HG03571 (cell line): ENCODE measurements at regions not wholly inside any gene's neighbourhood (a gene's known extent, or its start where the extent isn't known, plus 50 kb on each side); places are given as distances from the start of the nearest gene placed in this dataset.
A peak's percentile ranks its signal among the peaks of the same experiment; 100 is the strongest.
"Not testable (repeated sequence)": the region's sequence is repeated elsewhere in the genome, so short reads cannot be mapped to it uniquely, and the experiment has no call there.

Experiments used
- ATAC-seq: cut with Tn5 transposase; IDR thresholded peaks from one replicate; pipeline ENCODE4 v1.9.1; 2021; ENCODE audit not compliant: unreplicated experiment

DNA sequence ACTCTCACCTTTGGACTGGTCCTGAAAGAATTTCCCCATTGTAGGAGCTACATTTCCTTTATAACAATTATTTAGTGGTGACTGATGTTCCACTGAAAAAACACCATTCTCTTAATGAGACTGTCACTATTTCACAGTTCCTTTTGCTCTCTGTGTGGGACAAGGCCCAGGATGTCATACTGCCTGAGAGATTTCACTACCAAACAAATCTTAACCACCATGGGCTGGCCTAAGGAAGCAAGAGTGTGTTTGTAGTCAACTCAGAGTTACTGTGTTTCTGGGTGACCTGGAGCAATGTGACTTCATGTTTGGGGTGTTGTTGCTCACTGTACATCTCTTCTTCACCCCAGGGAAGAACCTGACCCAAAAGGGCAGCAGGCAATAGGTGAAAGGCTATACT is 50.1 kb upstream of the ZNF608 start:
- ATAC-seq: no peak

DNA sequence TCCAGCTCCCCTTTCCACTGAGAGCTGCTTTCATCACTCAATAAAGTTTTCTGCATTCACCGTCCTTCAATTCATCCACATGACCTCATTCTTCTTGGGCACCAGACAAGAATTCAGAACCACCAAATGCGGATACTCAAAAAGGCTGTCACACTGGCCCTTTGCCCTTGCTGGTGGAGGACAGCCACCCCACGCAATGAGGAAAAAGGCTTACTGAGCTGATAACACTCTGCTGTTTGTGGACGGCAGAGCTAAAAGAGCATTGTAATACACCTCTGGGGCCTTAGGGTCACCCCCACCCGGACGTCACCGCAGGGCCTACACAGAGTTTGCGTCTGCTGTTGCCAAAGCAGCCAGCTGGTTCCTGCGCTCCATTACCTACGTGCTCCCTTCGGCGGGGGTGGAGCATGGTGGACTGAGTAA is 51.2 kb upstream of the ZNF608 start:
- no peak for ATAC-seq

DNA sequence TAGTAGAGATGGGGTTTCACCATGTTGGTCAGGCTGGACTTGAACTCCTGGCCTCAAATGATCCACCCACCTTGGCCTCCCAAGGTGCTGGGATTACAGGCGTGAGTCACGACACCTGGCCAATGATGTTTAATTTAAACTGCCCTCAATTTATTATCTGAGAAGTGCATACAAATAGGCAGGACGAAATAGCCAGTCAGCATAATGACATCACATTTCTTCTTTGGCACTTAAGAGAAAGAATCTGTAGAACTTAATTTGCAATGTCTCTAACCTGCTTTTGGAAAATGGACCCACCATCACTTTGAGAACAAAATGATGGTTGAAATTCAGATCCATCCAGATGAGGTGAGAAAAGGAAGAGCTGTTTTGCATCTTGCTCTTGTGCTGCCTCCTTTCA is 52.5 kb upstream of the ZNF608 start:
- no peak for ATAC-seq

DNA sequence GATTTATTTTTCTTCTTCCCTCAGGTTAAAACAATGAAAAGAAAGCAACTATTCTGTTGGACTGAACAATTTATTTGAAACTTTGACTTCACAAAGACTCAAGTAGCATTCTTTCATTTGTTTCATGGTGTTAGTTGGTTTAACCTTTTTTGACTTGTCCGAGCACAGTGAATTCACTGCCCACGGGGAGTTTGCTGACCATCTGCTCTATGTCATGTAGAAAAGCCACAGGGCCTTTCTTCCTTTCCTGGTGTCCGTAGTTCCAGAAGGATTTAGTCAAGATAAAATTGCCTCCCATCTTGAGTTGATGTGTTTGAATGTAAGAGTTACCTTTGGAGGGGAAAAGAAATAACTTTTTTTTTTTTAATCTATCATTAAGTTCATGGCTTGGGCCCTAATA is 55.1 kb upstream of the ZNF608 start:
- no peak for ATAC-seq

DNA sequence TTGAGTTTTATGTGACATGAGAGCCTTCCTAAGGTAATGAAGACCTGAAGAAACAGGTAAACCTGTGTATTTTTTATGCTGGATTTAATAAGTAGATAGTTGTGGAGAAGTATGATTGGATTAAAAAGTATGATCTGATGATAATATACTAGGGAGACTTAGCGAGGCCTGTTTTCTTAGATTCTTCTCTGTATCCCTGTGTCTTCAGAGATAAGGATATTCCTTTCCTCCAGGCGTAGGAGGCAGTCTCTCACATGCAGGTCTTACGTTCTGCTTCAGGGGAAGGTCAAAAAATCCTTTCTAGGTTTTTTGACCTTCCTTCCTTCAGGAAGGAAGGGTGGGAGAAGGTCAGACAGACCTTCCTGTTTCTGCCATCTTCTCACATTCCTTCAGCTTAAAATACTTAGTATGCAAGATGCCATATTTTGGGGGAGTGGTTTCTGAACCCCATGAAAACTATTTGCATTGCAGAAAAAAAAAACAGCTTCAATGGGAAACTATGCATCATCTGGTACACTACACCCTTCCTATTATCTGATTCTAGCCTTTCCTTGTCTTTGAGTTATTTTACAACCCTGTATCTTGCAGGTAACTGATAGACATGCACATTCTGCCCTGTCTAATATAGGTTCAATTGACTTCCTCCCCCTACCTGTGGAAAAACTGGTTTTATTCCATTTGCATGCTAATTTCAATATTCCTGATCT is 57.3 kb upstream of the ZNF608 start:
- ATAC-seq: no peak

DNA sequence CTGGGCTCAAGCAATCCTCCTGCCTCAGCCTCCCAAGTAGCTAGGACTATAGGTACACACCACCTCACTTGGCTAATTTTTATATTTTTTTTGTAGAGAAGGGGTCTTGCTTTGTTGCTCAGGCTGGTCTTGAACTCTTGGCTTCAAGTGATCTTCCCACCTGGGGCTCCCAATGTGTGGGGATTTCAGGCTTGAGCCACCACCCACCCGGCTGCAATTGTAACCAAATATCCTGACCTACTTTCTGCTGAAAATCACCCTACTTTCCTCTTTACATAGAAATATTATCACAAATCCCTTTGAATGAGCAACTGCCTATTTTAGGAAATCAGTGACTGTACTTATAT is 59.6 kb upstream of the ZNF608 start:
- ATAC-seq: no peak

DNA sequence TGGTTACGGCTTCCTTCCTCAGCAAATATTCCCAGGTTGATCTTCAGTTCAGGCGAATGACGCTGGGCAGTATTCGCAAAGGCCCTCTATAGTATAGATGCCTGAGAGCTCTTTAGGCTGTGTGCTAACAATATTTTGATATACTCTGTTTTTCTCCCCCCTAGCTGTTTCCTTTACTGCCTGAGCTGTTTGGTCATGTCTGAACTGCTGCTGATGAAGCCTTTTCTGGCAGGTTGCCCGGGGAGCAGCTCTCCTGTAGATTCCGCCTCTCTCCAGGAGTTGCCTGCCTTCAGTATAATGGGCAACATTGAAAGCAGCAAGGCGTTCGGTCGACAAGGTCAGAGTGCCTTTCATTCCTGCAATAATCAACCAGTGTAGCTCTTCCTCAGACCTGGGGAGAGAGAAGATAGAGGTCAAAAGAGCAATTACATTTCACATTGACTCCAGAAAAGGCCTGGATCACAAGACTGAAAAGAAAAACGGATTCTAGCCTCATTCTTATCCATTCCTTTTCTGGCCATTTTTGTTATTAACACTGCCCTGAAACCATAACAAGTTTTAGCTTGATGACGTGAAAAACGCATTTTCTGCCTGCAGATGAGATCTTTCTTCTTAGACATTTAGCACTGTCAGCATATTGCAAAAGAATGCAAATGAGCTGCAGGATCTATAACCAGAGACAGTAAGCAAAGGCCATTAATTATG is 60.1 kb upstream of the ZNF608 start:
- ATAC-seq: no peak

DNA sequence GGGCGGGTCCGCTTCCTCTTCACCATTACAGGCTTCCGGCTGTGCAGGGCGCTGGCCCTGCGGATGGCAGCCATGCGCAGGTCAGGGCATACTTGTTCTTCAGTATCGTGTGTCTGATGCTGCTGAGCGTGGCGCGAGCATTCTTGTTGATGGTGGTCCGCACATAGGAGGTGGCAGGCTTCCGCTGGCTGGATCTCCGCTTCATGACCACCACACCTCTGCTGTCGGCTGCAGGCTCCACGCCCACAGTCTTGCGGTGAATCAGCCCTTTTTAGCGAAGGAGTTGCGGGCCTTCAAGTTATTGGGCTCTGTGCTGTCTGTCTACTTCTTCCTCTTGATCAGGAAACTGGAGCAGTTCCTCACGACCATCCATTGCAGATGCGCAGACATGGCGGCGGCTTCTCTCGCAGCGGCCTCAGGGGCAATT is 62.4 kb upstream of the ZNF608 start:
- ATAC-seq: no peak

DNA sequence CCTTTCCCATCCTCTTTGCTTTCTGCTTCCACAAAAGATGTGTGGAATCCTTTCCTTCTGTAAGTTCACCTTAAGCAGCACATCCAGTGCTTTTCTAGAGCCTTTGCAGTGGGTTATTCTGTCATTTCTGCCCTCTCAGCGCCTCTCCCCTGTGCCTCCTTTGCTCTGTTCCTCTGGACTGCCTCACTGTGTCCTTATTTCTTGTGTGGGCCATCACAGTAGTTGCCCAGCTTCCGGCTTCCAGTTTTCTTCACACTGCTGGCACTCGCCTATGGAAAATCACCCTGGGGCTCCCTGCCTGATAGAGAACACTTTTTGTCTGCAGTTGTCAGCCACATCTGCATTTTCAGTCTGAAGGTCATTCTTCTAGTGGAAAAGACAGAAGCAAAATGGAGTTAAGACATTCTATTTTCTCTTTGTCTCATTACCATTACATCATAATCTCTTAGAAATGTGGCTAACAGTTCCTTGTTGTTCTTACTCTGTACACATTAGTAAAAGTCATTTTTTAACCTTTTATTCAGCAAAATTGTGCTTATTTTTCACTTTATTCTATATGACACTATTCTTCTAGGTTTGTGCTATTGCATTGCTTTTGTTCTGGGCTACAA is 64.1 kb upstream of the ZNF608 start:
- no peak for ATAC-seq

DNA sequence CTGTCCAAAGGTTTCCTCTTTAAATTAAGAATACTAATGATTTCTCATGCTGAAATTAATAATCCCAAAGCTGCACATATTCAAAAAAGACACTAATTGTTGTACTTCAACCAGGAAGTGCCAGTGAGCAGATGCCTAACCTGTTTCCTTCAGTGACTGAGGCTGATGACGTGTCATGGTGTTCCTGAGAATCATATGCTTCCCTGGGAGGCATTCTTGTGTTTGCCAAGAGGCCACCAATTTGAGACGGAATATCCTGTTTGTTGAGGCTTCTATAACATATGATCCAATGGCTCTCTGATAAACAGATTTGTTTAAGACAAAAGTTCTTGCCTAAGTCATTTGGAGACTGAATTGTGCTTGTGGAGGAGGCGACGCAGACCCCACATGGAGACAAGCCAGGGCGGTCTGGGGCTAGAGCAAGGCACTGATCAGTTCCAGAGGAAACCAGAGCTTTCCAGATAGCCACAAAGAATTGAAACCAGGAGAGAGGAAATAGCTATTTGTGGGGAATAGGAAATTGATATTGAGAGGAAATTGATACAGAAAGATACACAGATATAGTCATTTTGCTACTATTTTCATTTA is 66.4 kb upstream of the ZNF608 start:
- ATAC-seq: no peak

DNA sequence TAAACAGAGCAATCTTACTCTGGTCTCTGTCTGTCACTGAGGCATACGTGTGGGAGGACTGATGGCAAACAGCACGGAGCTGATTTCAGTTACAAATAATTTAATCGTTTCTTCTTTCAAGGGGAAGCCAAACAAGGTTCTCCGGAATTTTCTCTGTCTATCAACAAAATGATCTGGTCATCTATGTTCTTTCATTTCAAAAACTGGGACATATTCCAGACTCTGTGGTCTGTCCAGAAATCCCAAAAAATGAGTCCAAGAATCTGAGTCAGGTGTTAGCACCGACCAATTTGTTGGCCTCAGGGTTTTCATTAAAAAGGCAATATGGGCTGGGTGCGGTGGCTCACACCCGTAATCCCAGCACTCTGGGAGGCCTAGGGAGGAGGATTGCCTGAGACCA is 69.9 kb upstream of the ZNF608 start:
- ATAC-seq: no peak

DNA sequence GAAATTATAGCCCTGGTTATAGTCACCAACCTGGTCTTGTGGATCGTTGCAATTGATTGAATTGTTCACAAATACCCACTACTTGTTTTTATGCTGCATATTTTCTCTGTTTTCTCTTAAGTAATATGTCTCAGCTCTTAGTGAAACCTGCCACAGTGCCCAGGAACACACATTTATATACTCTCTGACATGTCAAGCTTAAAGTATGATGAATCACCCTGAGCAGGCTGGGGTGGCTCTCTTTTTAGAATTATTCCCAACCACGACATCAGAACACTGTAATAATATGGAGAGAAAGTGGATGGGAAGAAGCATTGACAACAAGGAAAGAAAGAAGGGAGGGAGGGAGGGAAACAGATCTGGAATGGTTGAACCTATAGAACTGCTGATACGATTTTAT is 72.8 kb upstream of the ZNF608 start:
- ATAC-seq: no peak

DNA sequence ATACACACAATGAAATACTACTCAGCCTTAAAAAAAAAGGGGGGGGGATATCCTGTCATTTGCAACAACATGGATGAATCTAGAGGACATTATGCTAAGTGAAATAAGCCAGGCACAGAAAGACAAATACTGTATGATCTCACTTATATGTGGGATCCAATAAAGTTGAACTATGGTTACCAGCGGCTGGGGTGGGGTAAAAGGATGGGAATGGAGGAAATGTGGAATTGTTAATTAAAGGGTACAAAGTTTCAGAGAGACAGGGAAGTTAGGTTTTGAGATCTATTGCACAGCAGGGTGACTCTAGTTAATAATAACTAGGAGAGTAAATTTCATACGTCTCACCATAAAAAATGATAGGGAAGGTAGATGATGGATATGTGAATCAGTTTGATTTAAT is 76.2 kb upstream of the ZNF608 start:
- no peak for ATAC-seq

DNA sequence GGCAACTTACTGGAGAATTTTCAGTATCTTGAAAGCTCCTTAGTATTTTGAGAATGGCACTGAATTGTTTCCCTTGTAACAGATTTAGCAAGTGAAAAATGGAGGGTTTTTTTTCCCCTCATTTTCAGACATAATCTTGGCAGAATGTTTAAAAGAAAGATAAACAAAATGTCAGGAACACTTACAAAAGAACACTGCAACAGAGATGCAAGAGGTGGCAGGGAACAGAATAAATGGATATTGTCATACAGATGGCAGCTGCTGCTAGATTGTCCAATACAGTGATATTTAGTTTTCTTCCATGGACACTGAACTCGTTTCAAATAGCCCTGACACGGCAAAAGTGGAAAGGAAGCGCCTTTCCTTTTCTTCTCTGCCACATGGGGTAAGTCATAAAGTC is 76.9 kb upstream of the ZNF608 start:
- no peak for ATAC-seq

DNA sequence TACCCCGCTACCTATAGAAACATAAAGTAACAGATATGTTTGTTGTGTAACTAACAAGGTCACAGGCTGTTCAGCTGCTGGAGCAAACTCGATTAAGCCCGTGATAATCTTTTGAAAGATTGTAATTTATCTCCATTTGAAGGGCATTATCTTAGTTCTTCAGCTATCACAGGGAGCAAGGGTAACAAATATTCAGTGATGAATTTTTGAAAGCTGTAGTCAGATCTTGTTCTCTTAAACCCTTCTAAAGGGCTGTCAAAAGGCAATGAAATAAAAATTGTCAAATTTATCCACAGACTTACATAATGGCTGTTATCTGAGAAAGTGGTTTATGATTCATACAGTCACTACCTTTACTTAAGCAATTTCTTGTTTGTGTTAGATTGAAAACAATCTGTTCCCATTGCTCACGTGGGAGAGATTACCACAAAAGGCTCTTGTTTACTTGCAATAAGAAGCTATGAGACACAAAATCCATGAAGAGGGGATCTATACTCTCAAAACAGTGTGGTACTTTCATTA is 78.3 kb upstream of the ZNF608 start:
- no peak for ATAC-seq

DNA sequence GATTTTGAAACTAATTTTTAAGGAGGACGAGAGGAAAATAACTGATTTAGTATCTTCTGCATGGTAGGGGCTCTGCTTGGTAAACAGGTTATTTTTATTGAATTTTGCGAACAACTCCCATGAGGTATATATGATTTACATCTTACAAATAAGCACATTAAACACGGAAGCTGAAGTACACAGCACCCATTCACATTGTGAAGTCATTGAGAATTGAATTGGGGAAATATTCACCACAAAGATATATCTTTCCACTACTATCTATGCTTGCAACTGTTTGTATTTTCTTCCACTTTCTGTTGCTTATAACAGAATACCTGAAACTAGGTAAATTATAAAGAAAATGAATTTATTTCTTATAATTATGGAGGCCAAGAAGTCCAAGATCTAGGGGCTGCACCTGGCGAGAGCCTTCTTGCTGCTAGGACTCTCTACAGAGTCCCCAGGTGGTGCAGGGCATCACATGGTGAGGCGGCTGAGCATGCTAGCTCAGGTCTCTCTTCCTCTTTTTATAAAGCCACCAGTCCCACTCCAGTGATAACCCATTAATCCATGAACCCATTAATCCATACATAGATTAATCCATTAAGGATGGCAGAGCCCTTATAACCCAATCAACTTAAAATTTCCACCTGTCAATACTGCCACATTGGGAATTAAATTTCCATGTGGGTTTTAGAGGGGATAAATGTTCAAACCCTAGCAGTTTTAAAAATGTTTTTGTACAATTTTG is 79.0 kb upstream of the ZNF608 start:
- peak; percentile 83 for ATAC-seq

DNA sequence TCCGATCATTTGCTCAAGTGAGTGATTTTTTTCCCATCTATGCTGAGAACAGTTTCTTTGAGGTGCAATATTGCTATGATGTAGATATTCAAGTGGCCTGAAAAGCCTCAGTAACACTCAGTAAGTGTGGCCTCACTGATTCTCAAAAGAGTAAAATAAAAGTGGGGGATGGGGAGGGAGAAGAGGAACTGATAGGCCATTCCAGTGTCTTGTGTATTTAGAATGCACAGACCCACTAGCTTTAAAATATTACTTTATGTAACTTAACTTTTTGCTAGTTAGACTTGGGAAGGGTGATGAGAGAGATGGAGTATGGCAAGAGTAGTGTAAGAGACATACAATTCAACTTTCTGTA is 79.5 kb upstream of the ZNF608 start:
- ATAC-seq: peak; percentile 9

DNA sequence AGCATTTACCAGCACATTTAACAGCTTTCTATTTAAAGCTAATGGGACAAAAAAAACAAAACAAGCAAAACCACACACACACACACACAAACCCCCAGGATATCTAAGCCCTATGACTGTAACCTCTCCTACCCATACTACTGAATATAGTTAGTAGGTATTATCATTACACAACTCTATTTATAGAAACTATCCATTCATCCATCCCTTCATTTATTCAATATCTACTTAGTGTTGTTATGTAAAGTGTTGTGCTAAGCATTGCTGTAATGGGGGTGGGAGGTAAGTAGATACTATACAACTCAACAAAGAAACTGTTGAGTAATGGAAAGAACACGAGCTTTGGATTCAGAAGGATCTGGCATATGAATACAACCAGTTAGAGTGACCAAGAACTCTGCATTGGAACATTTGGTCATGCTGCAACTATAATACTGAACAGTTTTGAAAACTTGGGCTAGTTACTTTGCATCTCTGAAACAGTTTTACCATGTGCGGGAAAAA is 82.3 kb upstream of the ZNF608 start:
- ATAC-seq: no peak

DNA sequence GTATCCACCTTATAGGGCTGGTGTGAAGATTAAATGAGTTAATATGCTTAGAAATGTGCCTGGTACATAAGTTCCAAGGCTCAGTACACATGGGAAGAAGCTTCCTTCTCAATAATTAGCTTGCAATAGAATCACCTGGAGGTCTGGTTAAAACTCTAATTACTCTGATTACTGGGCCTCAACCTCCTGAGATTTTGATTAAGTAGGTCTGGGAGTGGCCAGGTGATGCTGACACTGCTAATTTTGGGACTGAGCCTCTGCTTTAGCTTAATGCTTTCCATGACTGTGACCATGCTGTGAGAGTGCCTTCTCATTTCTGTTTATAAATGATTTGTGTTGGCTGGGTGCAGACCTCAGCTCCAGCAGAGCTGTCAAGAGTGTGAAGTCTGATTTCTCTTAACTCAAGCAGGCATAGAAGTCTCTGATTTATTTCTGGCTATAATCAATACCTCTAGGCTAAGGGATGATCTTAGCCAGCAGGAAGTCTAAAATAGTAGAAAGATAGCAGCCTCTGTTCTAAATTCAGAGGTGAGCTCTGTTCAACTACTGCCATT is 85.3 kb upstream of the ZNF608 start:
- no peak for ATAC-seq

DNA sequence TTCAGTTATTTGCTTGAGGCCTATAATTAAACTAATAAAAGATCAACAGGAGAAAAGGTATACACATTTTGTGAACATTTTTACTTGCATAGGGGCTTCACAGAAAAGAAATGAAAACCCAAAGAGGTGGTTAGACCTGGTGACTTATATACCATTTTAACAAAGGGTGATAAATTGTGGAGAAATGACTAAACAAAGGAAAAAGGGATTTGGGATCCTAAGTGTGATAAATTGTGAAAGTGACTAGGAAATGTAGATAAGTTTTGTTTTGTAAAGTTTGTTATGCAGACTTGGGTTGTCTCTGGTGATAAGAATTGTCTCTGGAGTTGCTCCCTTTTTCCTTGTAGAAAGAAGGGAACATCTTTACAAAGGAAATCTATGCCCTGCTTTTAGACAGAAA is 86.1 kb upstream of the ZNF608 start:
- ATAC-seq: no peak

DNA sequence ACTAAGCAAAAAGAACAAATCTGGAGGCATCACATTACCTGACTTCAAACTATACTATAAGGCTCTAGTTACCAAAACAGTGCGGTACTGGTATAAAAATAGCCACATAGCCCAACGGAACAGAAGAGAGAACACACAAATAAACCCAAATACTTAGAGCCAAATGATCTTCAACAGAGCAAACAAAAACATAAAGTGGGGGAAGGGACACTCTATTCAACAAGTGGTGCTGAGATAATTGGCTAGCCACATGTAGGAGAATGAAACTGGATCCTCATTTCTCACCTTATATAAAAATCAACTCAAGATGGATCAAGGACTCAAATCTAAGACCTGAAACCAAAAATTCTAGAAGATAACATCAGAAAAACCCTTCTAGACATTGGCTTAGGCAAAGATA is 89.9 kb upstream of the ZNF608 start:
- ATAC-seq: not testable (repeated sequence)
